NCI-H524 treated with DMSO at 0.1 percent for 48 hours (cell line): ENCODE measurements at regions not wholly inside any gene's neighbourhood (a gene's known extent, or its start where the extent isn't known, plus 50 kb on each side); places are given as distances from the start of the nearest gene placed in this dataset.

Experiments
- DNase-seq: peaks from one replicate; lab custom pipeline; 2025; lab: John Stamatoyannopoulos, UW

- no peak for DNase-seq
Measured at GRCh38 chr6:147621263-147621662, 112.8 kb downstream of the SAMD5 start.

GRCh38 chr6:147621961-147622360, 113.5 kb downstream of the SAMD5 start:
- DNase-seq: no peak

GRCh38 chr6:147624946-147625515, 116.5 kb downstream of the SAMD5 start:
- no peak for DNase-seq

GRCh38 chr6:147625946-147626345, 117.5 kb downstream of the SAMD5 start:
- DNase-seq: no peak

- DNase-seq: no peak
Measured at GRCh38 chr6:147627411-147627810, 118.9 kb downstream of the SAMD5 start.

GRCh38 chr6:147633191-147633590, 124.7 kb downstream of the SAMD5 start:
- DNase-seq: no peak

- no peak for DNase-seq
Measured at GRCh38 chr6:147637620-147638195, 129.2 kb downstream of the SAMD5 start.

- DNase-seq: no peak
Measured at GRCh38 chr6:147639279-147639678, 130.8 kb downstream of the SAMD5 start.

- no peak for DNase-seq
Measured at GRCh38 chr6:147640606-147641005, 132.1 kb downstream of the SAMD5 start.

GRCh38 chr6:147641511-147641910, 133.0 kb downstream of the SAMD5 start:
- no peak for DNase-seq

- DNase-seq: no peak
Measured at GRCh38 chr6:147642458-147642857, 134.0 kb downstream of the SAMD5 start.

GRCh38 chr6:147643341-147644200, 135.1 kb downstream of the SAMD5 start:
- DNase-seq: no peak

GRCh38 chr6:147648916-147649315, 140.4 kb downstream of the SAMD5 start:
- DNase-seq: no peak

- no peak for DNase-seq
Measured at GRCh38 chr6:147651249-147652063, 143.0 kb downstream of the SAMD5 start.

GRCh38 chr6:147653631-147654030, 145.1 kb downstream of the SAMD5 start:
- DNase-seq: no peak

GRCh38 chr6:147654103-147654845, 145.8 kb downstream of the SAMD5 start:
- no peak for DNase-seq

GRCh38 chr6:147660334-147661311, 152.1 kb downstream of the SAMD5 start:
- DNase-seq: no peak

- no peak for DNase-seq
Measured at GRCh38 chr6:147662646-147663045, 154.2 kb downstream of the SAMD5 start.

- DNase-seq: no peak
Measured at GRCh38 chr6:147664092-147664491, 155.6 kb downstream of the SAMD5 start.

- no peak for DNase-seq
Measured at GRCh38 chr6:147666255-147666654, 157.8 kb downstream of the SAMD5 start.
